GM18868 (cell line): ENCODE measurements at regions not wholly inside any gene's neighbourhood (a gene's known extent, or its start where the extent isn't known, plus 50 kb on each side); places are given as distances from the start of the nearest gene placed in this dataset.
A peak's percentile ranks its signal among the peaks of the same experiment; 100 is the strongest.
"Not testable (repeated sequence)": the region's sequence is repeated elsewhere in the genome, so short reads cannot be mapped to it uniquely, and the experiment has no call there.

Experiments
- ATAC-seq: cut with Tn5 transposase; IDR thresholded peaks from one replicate; pipeline ENCODE4 v1.9.1; 2021; ENCODE audit warnings: mild to moderate bottlenecking, moderate library complexity; ENCODE audit not compliant: unreplicated experiment

- ATAC-seq = no peak
Measured at GRCh38 chr3:116981089-116981488, 271.5 kb downstream of the TUSC7 start.

GRCh38 chr3:116984301-116984700 is 274.7 kb downstream of the TUSC7 start:
- no peak for ATAC-seq

GRCh38 chr3:116994351-116994879 is 284.8 kb downstream of the TUSC7 start:
- ATAC-seq = no peak

GRCh38 chr3:117003501-117003900 is 293.9 kb downstream of the TUSC7 start:
- no peak for ATAC-seq

GRCh38 chr3:117005274-117005673 is 295.7 kb downstream of the TUSC7 start:
- ATAC-seq = no peak

- no peak for ATAC-seq
Measured at GRCh38 chr3:117005911-117006522, 296.4 kb downstream of the TUSC7 start.

- ATAC-seq = no peak
Measured at GRCh38 chr3:117010318-117010717, 300.7 kb downstream of the TUSC7 start.

- no peak for ATAC-seq
Measured at GRCh38 chr3:117011687-117012250, 302.2 kb downstream of the TUSC7 start.

- ATAC-seq = no peak
Measured at GRCh38 chr3:117016378-117016777, 306.8 kb downstream of the TUSC7 start.

GRCh38 chr3:117017135-117017894 is 307.7 kb downstream of the TUSC7 start:
- ATAC-seq = peak; percentile 88

GRCh38 chr3:117018655-117019054 is 309.1 kb downstream of the TUSC7 start:
- no peak for ATAC-seq

GRCh38 chr3:117019082-117019713 is 309.6 kb downstream of the TUSC7 start:
- ATAC-seq = peak; percentile 64

- no peak for ATAC-seq
Measured at GRCh38 chr3:117026401-117026800, 316.8 kb downstream of the TUSC7 start.

GRCh38 chr3:117035745-117036144 is 326.2 kb downstream of the TUSC7 start:
- no peak for ATAC-seq

GRCh38 chr3:117036259-117036799 is 326.8 kb downstream of the TUSC7 start:
- peak; percentile 68 for ATAC-seq

- ATAC-seq = no peak
Measured at GRCh38 chr3:117045143-117045542, 335.6 kb downstream of the TUSC7 start.

GRCh38 chr3:117047951-117048705 is 338.5 kb downstream of the TUSC7 start:
- ATAC-seq = no peak

GRCh38 chr3:117052395-117052794 is 342.8 kb downstream of the TUSC7 start:
- no peak for ATAC-seq

- no peak for ATAC-seq
Measured at GRCh38 chr3:117054556-117054955, 345.0 kb downstream of the TUSC7 start.

- not testable (repeated sequence) for ATAC-seq
Measured at GRCh38 chr3:117056946-117057345, 347.4 kb downstream of the TUSC7 start.
